SW480 (cell line): ENCODE measurements at regions not wholly inside any gene's neighbourhood (a gene's known extent, or its start where the extent isn't known, plus 50 kb on each side); places are given as distances from the start of the nearest gene placed in this dataset.
A peak's percentile ranks its signal among the peaks of the same experiment; 100 is the strongest.

Experiments
- DNase-seq: peaks from one replicate; pipeline ENCODE4 v3.0.0-alpha.2; 2016; ENCODE audit warnings: low spot score

DNA sequence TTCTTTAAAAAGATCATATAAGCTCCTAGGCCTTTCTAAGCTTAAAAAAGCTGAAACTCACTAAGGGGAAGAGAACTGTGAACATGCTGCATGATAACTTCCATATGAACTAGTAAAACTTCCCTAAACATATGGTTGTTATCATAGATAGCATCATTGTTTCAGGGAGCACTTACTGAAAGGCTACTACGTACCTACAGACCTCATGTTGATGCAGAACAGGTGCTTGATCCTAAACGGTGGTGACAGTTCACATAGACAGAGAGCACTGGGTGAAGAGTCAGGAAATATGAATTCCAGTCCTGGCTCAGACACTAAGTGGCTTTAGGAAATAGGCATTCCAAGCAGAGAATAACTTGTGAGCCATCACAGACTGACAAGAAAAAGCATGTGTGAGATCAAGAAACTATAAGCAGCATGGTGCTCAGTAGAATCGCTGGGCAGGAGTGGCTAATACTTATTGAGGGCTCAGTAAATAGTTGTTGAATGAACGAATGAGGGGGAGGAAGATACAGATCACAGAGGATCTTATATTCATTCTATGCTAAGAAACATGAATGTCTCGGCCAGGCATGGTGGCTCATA, 78.4 kb upstream of the NUDT4 start:
- DNase-seq: no peak

DNA sequence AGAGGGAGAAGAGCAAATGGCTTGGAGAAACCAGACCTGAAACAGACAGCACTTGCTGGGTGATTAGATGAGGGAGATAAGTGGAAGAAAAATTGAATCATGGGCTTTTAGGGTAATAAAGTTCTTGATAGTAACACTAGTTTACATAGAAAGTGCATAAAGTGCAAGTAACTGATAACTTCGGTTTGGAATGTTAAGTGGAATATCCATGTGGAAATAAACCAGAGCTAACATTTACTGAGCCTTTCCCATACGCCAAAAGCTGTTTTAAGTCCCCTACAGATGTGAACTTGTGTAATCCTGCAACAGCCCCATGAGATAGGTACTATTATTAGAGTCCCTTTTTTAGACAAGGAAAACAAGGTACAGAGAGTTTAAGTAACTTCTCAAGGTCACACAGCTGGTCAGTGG, 77.1 kb upstream of the NUDT4 start:
- no peak for DNase-seq

DNA sequence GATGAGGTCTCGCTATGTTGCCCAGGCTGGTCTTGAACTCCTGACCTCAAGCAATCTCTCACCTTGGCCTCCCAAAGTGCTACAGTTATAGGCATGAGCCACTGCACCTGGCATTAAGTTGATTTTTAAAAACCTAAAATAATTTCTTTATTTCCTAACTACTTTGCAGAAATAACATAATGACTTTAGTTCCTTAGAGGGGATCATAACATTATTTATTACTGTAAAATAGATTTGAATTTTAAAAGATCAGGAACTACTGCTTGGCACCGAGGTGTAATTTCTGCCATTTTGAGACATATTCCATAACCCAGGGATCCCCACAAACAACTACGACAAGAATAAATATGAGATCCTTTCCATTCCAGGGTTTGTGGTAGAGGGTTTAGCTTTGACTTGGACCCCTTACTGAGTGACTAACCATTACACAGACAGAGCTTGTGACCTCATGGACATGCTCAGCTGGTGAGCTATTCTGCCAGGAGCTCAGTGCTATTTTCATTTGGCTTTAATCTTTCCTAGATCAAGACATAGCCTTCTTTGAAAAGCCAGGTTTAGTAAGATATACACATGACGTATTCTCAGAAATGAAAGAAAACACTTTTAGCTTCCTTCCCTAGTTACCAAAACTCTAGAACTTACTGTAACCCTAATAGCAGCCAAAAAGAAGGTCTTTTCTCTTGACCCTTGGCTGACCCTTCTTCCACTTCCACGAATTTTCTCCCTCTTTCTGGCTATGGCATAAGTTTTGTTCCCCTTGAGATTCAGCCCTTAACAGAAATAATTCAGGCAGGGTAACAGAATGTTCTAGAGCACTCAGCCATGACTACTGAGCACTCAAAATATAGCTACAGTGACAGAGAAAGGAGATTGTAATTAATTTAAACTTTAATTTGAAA, 75.1 kb upstream of the NUDT4 start:
- DNase-seq: no peak

DNA sequence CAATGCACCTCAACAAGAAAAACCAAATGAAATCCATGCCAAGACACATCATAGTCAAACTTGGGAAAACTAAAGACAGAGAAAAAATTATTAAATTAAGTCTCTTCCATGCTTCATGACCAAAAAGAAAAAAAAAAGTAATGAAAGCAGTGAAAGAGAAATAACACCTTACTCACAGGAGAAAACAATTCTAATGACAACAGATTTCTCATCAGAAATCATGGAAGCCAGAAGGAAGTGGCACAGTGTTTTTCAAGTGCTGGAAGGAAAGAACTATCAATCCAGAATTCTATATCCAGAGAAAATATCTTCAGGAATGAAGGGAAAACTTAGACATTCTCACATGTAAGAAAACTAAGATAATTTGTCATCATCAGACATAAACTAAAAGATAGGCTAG, 71.1 kb upstream of the NUDT4 start:
- no peak for DNase-seq

DNA sequence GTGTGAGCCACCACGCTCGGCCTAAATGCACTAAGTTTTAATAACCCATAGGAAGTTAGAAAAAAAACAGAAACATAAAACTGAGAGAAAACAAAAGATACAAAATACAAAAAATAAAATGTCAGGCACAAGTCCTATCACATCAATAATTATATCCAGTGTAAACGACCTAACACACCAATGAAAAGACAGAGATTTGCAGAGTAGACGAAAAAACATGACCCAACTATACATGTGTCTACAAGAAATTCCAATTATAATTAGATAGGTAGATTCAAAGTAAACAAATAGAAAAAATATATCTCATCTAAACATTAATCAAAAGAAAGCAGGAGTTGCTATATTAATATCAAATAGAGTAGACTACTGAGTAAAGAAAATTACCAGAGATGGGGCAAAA, 69.4 kb upstream of the NUDT4 start:
- DNase-seq: no peak

DNA sequence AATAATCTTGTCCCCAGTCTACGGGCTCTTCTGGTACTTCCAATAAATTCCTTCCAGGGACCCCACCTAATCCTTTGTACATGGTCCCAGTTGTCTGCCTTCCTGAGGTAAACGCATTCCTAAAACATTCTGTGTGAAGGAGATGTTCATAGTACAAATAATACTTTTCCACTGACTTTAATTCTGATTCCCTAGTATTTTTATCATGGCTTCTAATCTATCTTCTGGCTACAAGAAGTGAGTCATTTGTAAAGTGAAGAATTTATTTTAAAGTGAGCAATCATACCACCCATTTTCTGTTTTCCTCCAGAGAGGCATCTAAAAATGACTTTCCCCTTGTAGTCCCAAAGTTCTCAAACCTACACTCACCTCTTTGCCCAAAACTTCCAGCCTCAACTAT, 65.9 kb upstream of the NUDT4 start:
- no peak for DNase-seq

DNA sequence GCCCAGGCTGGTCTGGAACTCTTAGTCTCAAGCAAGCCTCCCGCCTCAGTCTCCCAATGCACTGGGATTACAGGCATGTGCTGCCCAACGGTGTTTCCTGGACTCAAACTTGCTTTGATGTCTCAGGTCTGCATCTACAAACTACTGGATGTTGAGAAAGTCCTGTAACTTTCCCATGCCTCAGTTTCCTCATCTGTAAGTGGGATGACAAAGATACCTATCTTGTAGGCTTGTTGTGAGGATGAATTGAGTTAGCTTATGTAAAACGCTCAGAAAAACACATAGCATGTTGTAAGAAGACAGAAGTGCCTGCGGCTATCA, 63.6 kb upstream of the NUDT4 start:
- DNase-seq: no peak

DNA sequence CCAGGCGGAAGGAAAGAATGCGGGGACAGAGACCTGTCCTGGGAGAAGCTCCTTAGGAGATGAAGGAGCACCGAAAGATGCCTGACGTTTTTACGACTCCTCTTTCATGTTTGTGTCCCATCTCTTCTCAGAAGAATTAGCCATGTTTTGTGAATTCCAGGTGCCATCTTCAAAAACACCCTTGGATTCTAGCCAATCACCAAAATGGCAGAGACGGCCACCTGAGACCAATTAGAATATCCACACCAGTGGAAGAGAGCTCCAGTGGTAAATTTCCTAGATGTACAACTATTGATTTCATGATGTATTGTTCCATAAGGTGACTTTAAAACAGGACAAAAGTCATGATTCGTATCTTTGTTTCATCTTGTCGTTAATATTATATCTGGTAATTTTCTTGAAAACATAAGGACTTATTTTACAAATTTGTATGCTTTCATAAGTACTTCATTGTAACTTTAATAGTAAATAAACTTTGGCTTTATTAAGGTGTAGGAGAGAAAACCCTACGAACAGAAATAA, 62.3 kb upstream of the NUDT4 start:
- no peak for DNase-seq

DNA sequence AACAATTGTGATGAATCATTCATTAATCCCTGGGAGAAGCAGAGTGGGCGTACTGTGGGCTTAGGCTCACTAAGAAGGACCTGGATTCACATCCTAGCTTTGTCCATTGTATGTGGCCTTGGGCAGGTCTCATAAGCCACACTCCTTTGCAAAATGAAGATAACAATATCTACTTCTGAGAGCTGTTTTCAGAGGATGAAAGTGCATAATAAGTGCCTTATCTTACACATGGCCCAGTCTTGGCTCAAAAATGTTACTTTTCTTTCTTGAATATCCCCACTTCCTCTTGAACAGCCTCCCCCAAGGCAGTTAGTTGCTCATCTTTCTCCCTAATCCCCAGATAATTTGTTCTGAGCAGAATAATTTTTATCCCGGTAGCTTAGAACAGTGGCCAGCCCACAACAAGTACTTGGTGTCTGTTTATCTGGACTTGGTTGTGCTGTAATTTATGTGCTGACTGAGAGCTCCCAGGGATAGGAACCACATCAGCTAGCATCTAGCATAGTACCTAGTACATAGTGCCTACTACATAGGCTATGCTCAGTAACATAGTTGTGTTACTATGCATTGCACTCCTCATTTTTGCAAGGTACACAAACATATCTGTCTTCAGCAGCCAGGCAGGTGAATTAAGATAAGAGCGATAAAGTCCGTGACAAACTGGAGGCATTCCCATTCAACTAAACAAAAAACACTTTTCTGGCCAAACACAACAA, 61.7 kb upstream of the NUDT4 start:
- peak; percentile 60 for DNase-seq

DNA sequence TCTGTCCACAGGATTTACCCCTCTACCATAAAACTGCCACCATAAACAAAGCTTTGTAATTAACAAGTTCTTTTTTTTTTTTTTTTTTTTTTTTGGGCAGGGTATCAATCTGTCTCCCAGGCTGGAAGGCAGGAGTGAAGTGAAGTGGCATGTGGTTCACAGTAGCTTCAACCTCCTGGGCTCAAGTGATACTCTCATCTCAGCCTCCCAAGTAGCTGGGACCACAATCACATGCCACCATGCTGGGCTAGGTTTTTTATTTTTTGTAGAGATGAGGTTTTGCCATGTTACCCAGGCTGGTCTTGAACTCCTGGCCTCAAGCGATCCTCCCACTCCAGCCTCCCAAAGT, 61.1 kb upstream of the NUDT4 start:
- DNase-seq: no peak

DNA sequence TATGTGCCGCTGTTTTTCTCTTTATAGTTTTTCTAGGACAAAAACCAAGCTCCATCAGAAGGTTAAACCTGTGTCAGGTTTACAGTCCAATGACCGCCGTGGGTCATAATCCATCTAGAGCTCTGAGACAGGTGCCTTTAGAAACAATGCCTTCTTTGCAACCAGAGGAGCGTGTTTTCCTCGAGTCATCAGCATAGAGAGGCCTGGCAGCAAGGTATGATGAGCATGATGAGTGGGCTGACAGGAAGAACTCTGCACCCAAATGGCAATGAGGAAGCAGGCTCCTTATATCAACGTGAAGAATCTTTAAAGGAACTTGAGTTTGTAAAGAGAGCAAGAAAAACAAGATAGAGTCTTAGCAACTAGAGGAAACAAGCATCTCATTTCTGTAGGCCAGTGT, 60.5 kb upstream of the NUDT4 start:
- DNase-seq: peak; percentile 69

DNA sequence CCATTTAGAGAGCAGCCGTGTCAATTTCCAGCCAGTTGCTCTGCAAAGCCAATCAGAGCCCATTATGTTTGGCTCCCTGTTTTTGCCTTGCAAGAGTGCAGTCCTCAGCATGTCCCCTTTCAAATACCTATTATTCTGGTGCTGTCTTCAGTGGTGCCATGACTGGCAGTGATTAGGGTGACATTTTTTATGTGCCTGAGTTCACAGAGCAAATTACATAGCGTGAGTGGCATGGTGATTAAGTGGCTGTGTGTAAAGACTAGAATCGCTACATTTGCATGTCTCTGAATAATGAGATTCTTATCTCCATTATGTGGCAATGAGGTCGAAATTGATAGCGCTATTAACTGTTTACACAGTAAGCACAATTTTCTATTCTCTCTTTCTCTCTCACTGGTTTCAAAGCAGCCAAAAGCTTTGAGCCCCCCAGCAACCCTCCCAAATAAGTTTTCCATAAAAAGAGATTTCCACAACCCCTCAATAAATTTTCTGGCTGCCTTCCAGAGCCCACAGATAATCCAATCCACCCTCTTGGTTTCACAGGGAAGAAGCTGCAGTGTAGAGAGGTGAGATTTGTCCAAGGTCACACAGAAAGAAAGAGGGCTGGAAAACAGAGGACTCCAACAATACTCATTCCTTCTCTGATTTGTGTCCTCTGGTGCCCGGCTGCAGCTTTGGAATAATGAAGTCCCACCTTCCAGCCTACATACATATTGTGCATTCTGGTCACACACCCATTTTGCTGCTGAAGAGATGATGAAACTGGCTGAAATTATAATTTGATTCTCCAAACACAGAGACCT, 58.8 kb upstream of the NUDT4 start:
- peak; percentile 91 for DNase-seq

DNA sequence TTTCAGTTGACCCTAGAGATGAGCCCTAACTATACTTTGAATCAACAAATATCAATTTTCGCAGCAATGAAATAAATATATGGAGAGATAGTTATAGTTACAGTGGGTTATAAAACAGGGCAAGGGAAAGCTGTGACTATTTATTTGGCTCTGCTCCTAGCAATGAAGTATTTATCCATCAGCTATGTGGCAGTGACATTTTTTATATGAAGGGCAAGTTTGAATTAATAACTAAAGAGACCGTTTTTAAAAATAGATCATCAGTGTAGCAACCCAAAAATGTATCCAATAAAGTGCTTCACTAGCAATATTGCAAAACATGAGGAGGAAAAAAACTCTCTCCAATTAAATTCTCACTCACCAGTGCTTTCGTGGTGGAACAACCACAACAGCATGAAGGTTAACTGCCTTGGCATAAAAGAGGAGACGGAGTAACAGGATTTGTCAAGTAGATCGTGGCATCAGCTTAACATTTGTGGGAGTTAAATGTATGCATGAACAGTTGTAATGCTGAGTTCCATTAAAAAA, 58.1 kb upstream of the NUDT4 start:
- no peak for DNase-seq

DNA sequence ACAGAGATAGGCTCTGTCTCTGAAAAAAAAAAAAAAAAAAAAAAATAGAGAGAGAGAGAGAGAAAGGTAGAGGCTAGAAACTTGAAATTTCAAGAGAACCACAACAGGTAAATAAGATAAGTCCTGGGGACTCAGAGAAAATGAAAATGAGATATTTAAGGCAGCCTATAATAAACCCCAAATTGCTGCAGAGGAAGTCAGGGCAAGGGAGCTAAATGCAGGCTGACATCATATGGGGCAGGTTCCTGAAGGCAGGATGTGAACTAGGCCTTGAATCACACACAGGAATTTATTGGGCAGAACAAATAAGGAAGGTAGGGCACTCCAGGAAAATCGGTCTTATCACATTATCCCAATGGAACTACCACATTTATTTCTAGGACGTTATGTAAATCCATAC, 54.9 kb upstream of the NUDT4 start:
- peak; percentile 81 for DNase-seq

DNA sequence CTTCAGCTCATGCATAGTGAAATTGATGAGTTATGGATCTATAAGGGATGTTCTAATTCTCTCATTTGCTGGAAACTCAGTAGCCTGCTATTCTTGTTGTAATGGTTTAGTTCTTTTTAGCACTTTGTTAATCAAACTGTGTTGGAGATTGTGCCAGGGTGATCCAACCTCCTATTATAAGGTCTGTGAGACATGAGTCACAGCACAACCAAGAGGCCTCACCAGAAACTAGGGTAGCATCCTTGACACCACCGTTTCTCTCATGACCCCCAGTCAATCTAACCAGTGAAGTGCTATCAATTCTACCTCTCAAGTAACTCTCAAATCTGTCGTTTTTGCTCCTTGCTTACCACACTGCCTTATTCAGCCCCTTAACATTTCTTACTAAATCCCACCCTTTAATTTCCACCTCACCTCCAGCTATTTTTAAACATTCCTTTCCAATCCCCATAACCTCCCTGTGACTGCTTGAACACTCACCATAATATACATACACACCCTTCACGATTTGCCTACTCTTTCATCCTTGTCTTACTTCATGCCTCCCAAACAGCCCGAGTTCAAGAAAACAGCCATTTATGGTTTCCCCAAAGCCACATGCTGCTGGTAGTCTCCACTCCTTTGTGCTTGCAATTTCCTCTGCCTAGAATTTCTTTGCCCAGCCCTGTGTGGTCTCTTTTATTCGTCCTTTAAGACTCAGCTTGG, 53.9 kb upstream of the NUDT4 start:
- no peak for DNase-seq

DNA sequence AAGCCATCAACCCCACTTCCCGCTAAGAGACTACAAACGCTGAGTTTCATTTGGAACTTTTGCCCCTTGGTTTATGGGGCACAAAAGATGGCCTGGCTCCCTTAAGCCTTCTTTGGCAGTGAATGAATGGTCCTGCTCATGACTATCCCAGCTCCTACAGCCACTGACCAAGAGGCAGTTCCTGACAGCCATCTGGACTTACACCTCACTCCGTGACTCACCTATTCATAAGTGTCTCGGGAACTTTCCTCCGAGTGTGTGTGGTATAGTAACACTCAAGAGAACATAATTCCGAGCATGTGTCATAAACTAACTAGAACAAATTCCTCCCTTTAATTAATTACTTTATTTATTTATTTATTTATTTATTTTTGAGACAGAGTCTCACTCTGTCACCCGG, 51.9 kb upstream of the NUDT4 start:
- no peak for DNase-seq
